ENCODE measurements at regions not wholly inside any gene's neighbourhood (a gene's known extent, or its start where the extent isn't known, plus 50 kb on each side); places are given as distances from the start of the nearest gene placed in this dataset.
A peak's percentile ranks its signal among the peaks of the same experiment; 100 is the strongest.

GRCh38 chr19:29404951-29405727 is 120.7 kb upstream of the VSTM2B start:
- TF ChIP-seq POLR2A (IDR thresholded peaks at IDR 0.05): no peak
- no peak for TF ChIP-seq CTCF (IDR thresholded peaks at IDR 0.05)
- no peak for TF ChIP-seq EP300 (IDR thresholded peaks at IDR 0.05)
- TF ChIP-seq POLR2AphosphoS5 (IDR thresholded peaks at IDR 0.05): no peak
- intact Hi-C loops (cut with DNase I; ENCODE audit: low total_unique reads): no loop called here
- Histone ChIP-seq H3K36me3 (no peaks in the 10 kb centered on the region), H3K4me3 (no peak overlapping the region), H3K9me3 (no peaks in the 10 kb centered on the region), H3K27ac (peak overlapping the region in 2 of 5 donors; percentile 46 to 52), H3K4me1 (peaks cover 0 to 13% (median 6%) of the 10 kb centered on the region in 4 donors), H3K27me3 (peaks cover 0 to 19% (median 0%) of the 10 kb centered on the region in 3 donors)
- 12 to 18% (median 13%) methylated on average over 20 to 33 of the region's 33 CpGs for WGBS, 5 donors
- DNase-seq: peak in 1 of 2 donors; percentile 89

- TF ChIP-seq POLR2A (IDR thresholded peaks at IDR 0.05) (no peak), POLR2AphosphoS5 (IDR thresholded peaks at IDR 0.05) (no peak), CTCF (IDR thresholded peaks at IDR 0.05) (no peak), EP300 (IDR thresholded peaks at IDR 0.05) (no peak)
- 74 to 83% (median 80%) methylated on average over 11 of the region's 11 CpGs for WGBS, 5 donors
- intact Hi-C loops (cut with DNase I; ENCODE audit: low total_unique reads): no loop called here
- Histone ChIP-seq H3K36me3 (no peaks in the 10 kb centered on the region), H3K9me3 (no peaks in the 10 kb centered on the region), H3K4me3 (no peak overlapping the region), H3K27me3 (peaks cover 0 to 19% (median 0%) of the 10 kb centered on the region in 3 donors), H3K27ac (peak overlapping the region in 2 of 5 donors; percentile 46 to 52), H3K4me1 (peaks cover 0 to 13% (median 6%) of the 10 kb centered on the region in 4 donors)
- no peak for DNase-seq
Measured at GRCh38 chr19:29405728-29405995, 120.1 kb upstream of the VSTM2B start.

- H3K27ac ChIP-seq: no peak overlapping the region
Measured at GRCh38 chr19:29409076-29409862, 116.5 kb upstream of the VSTM2B start.

More at GRCh38 chr19:29409076-29409862, 116.5 kb upstream of the VSTM2B start:
- Histone ChIP-seq H3K4me3 (no peak overlapping the region), H3K27me3 (peaks cover 0 to 19% (median 0%) of the 10 kb centered on the region in 3 donors), H3K36me3 (no peaks in the 10 kb centered on the region), H3K9me3 (no peaks in the 10 kb centered on the region), H3K4me1 (peaks cover 0 to 13% (median 6%) of the 10 kb centered on the region in 4 donors)
- 73 to 88% (median 83%) methylated on average over 3 to 14 of the region's 14 CpGs for WGBS, 5 donors
- no peak for TF ChIP-seq EP300 (IDR thresholded peaks at IDR 0.05)
- TF ChIP-seq POLR2AphosphoS5 (IDR thresholded peaks at IDR 0.05): no peak
- TF ChIP-seq POLR2A (IDR thresholded peaks at IDR 0.05): no peak
- TF ChIP-seq CTCF (IDR thresholded peaks at IDR 0.05): no peak
- intact Hi-C loops (cut with DNase I; ENCODE audit: low total_unique reads): no loop called here
- DNase-seq: no peak
